Tibial nerve (tissue), 4 donors: ENCODE measurements at regions not wholly inside any gene's neighbourhood (a gene's known extent, or its start where the extent isn't known, plus 50 kb on each side); places are given as distances from the start of the nearest gene placed in this dataset.

Source experiments
- DNase-seq, 2 donors: peaks; one replicate each; pipeline ENCODE4 v3.0.0-alpha.2; 2019; ENCODE audit warnings: low spot score in 2 of 2
- H3K27ac ChIP-seq, 4 donors: fragments of 200-600 bp; sonication (generic) in 3 of 4; one replicate each; pipeline ENCODE4 v1.5.1; 2017 to 2019; ENCODE audit warnings: mild to moderate bottlenecking in 1 of 4
- H3K27me3 ChIP-seq, 2 donors: fragments of 200-600 bp; sonication (generic) in 1 of 2; one replicate each; pipeline versions ENCODE4 v1.5.1 to v1.6.0; 2017 to 2019
- H3K36me3 ChIP-seq, 3 donors: fragments of 200-600 bp; sonication (generic); one replicate each; pipeline ENCODE4 v1.5.1; 2018 to 2019
- H3K4me1 ChIP-seq, 4 donors: fragments of 200-600 bp; sonication (generic) in 3 of 4; one replicate each; pipeline ENCODE4 v1.5.1; 2017 to 2019
- H3K4me3 ChIP-seq, 4 donors: fragments of 200-600 bp; sonication (generic) in 3 of 4; one replicate each; pipeline ENCODE4 v1.5.1; 2017 to 2019; ENCODE audit warnings: mild to moderate bottlenecking in 1 of 4, moderate library complexity in 1 of 4
- H3K9me3 ChIP-seq, 4 donors: fragments of 200-600 bp; sonication (generic) in 3 of 4; one replicate each; pipeline ENCODE4 v1.5.1; 2017 to 2019
- CTCF ChIP-seq, 5 experiments: fragments of 200-600 bp in 3 of 5; fragments of 450-650 bp in 2 of 5; sonication (generic) in 3 of 5; IDR thresholded peaks; one replicate each; pipeline ENCODE4 v1.5.1; 2016 to 2019; ENCODE audit warnings: antibody characterized with exemption in 5 of 5, mild to moderate bottlenecking in 3 of 5, moderate library complexity in 2 of 5
- EP300 ChIP-seq, 2 donors: sonication (generic); formaldehyde crosslinking; IDR thresholded peaks; one replicate each; pipeline ENCODE4 v1.6.1; 2017; ENCODE audit warnings: antibody characterized with exemption in 2 of 2, mild to moderate bottlenecking in 1 of 2
- POLR2A ChIP-seq, 2 donors: fragments of 450-650 bp; IDR thresholded peaks; one replicate each; pipeline ENCODE4 v1.6.1; 2017; ENCODE audit warnings: antibody characterized with exemption in 2 of 2, mild to moderate bottlenecking in 2 of 2, moderate library complexity in 2 of 2
- WGBS, 2 donors: methylation state at CpG; one replicate each; pipeline ENCODE4 v1.1.5; 2018; 5-methylcytosine and 5-hydroxymethylcytosine counted together

GRCh38 chr3:70899816-70900215 lies 587.4 kb upstream of the MDFIC2 start:
- TF ChIP-seq CTCF (IDR thresholded peaks at IDR 0.05) (no peak), POLR2A (IDR thresholded peaks at IDR 0.05) (no peak), EP300 (IDR thresholded peaks at IDR 0.05) (no peak)
- peaks cover 0 to 7% (median 3%) of the 10 kb centered on the region in 4 donors for H3K9me3 ChIP-seq
- no peak overlapping the region for H3K27ac ChIP-seq
- no peaks in the 10 kb centered on the region for H3K36me3 ChIP-seq
- no peak for DNase-seq
- no peaks in the 10 kb centered on the region for H3K4me1 ChIP-seq
- no peak overlapping the region for H3K4me3 ChIP-seq
- WGBS, 2 donors: 54 to 57% methylated on average over 4 of the region's 4 CpGs
- no peaks in the 10 kb centered on the region for H3K27me3 ChIP-seq

GRCh38 chr3:70890020-70890394 lies 577.6 kb upstream of the MDFIC2 start:
- TF ChIP-seq POLR2A (IDR thresholded peaks at IDR 0.05) (no peak), EP300 (IDR thresholded peaks at IDR 0.05) (no peak), CTCF (IDR thresholded peaks at IDR 0.05) (no peak)
- no peaks in the 10 kb centered on the region for H3K9me3 ChIP-seq
- H3K4me3 ChIP-seq: no peak overlapping the region
- H3K27ac ChIP-seq: no peak overlapping the region
- WGBS, 2 donors: 97 to 98% methylated on average over 3 of the region's 3 CpGs
- H3K27me3 ChIP-seq: no peaks in the 10 kb centered on the region
- no peak for DNase-seq
- H3K4me1 ChIP-seq: no peaks in the 10 kb centered on the region
- no peaks in the 10 kb centered on the region for H3K36me3 ChIP-seq

GRCh38 chr3:70889162-70890019 lies 577.0 kb upstream of the MDFIC2 start:
- H3K27ac ChIP-seq: no peak overlapping the region
- TF ChIP-seq CTCF (IDR thresholded peaks at IDR 0.05) (no peak), POLR2A (IDR thresholded peaks at IDR 0.05) (no peak), EP300 (IDR thresholded peaks at IDR 0.05) (no peak)

GRCh38 chr3:70885636-70886035 lies 573.2 kb upstream of the MDFIC2 start:
- Histone ChIP-seq H3K4me1 (no peaks in the 10 kb centered on the region), H3K4me3 (no peak overlapping the region), H3K9me3 (no peaks in the 10 kb centered on the region), H3K36me3 (no peaks in the 10 kb centered on the region), H3K27ac (no peak overlapping the region), H3K27me3 (no peaks in the 10 kb centered on the region)
- no peak for DNase-seq
- 93 to 94% methylated on average over 6 of the region's 6 CpGs for WGBS, 2 donors
- TF ChIP-seq CTCF (IDR thresholded peaks at IDR 0.05) (no peak), EP300 (IDR thresholded peaks at IDR 0.05) (no peak), POLR2A (IDR thresholded peaks at IDR 0.05) (no peak)

More at GRCh38 chr3:70889162-70890019, 577.0 kb upstream of the MDFIC2 start:
- Histone ChIP-seq H3K4me3 (no peak overlapping the region), H3K9me3 (no peaks in the 10 kb centered on the region), H3K27me3 (no peaks in the 10 kb centered on the region), H3K36me3 (no peaks in the 10 kb centered on the region), H3K4me1 (no peaks in the 10 kb centered on the region)
- WGBS, 2 donors: 75 to 82% methylated on average over 8 of the region's 8 CpGs
- no peak for DNase-seq

- Histone ChIP-seq H3K36me3 (no peaks in the 10 kb centered on the region), H3K27me3 (no peaks in the 10 kb centered on the region), H3K27ac (no peak overlapping the region), H3K4me1 (no peaks in the 10 kb centered on the region), H3K4me3 (no peak overlapping the region), H3K9me3 (peaks cover 0 to 5% (median 0%) of the 10 kb centered on the region in 4 donors)
- no peak for TF ChIP-seq POLR2A (IDR thresholded peaks at IDR 0.05)
- TF ChIP-seq EP300 (IDR thresholded peaks at IDR 0.05): no peak
- no peak for TF ChIP-seq CTCF (IDR thresholded peaks at IDR 0.05)
- no peak for DNase-seq
- 88 to 93% methylated on average over 5 of the region's 5 CpGs for WGBS, 2 donors
Measured at GRCh38 chr3:70882104-70882503, 569.7 kb upstream of the MDFIC2 start.
